SK-N-SH (cell line): ENCODE measurements at regions not wholly inside any gene's neighbourhood (a gene's known extent, or its start where the extent isn't known, plus 50 kb on each side); places are given as distances from the start of the nearest gene placed in this dataset.

Experiments used
- CTCF ChIP-seq: fragments of 200-600 bp; sonication (generic); IDR thresholded peaks from 2 replicates; pipeline ENCODE4 v1.6.1; 2017; ENCODE audit warnings: antibody characterized with exemption, mild to moderate bottlenecking, moderate library complexity
- FOXM1 ChIP-seq: IDR thresholded peaks from 2 replicates; pipeline ENCODE4 v1.4.0; 2012; ENCODE audit warnings: low read depth, mild to moderate bottlenecking
- GATA2 ChIP-seq: sonication (generic); formaldehyde crosslinking; IDR thresholded peaks from 2 replicates; pipeline ENCODE4 v1.5.0; 2020; ENCODE audit warnings: mild to moderate bottlenecking, missing genetic modification reagents
- NRF1 ChIP-seq: IDR thresholded peaks from 2 replicates; pipeline ENCODE4 v1.6.1; 2012; ENCODE audit warnings: low read depth, mild to moderate bottlenecking, low read length
- POLR2AphosphoS5 ChIP-seq: IDR thresholded peaks from 2 replicates; pipeline ENCODE4 v1.6.1; 2012; ENCODE audit warnings: low read depth, low read length
- REST ChIP-seq: IDR thresholded peaks from 2 replicates; pipeline ENCODE4 v1.6.1; 2012; ENCODE audit warnings: mild to moderate bottlenecking, low read depth, low read length, moderate library complexity
- SIN3A ChIP-seq: IDR thresholded peaks from 2 replicates; pipeline ENCODE4 v1.6.1; 2012; ENCODE audit warnings: low read depth, mild to moderate bottlenecking, low read length, moderate library complexity, borderline replicate concordance

GRCh38 chr1:29858646-29859045 is 622.3 kb downstream of the PTPRU start:
- no peak for TF ChIP-seq CTCF
- no peak for TF ChIP-seq GATA2 (CRISPR knock-in tag)
- no peak for TF ChIP-seq REST
- no peak for TF ChIP-seq SIN3A
- no peak for TF ChIP-seq NRF1
- no peak for TF ChIP-seq FOXM1
- TF ChIP-seq POLR2AphosphoS5 = no peak
